HepG2 (cell line): ENCODE measurements at regions not wholly inside any gene's neighbourhood (a gene's known extent, or its start where the extent isn't known, plus 50 kb on each side); places are given as distances from the start of the nearest gene placed in this dataset.

Experiments
- ATAC-seq: fragments of 200-7000 bp; cut with Tn5 transposase; 3 replicates; pipeline ENCODE4 v1.9.1; 2020; ENCODE audit warnings: mild to moderate bottlenecking, moderate library complexity
- BruUV-seq: library from RNA; stranded (reverse); fragments of 400-500 nt; replicated peaks from 2 replicates; lab custom pipeline; 2021; lab: Mats Ljungman, UMichigan
- CTCF ChIA-PET: fragments of 300-600 bp; formaldehyde crosslinking; extraction: SDS; loops from one replicate; lab custom pipeline; 2021; ENCODE audit warnings: low total read pairs, inconsistent platforms, low intra/inter-chr PET ratio; lab: Yijun Ruan, JAX
- POLR2A ChIA-PET: fragments of 350-600 bp; sonication (Branson Sonifier 250); formaldehyde crosslinking; loops from one replicate; lab custom pipeline; 2020; ENCODE audit warnings: antibody characterized with exemption, inconsistent platforms; lab: Yijun Ruan, JAX
- DNase-seq: peaks from one replicate; pipeline ENCODE4 v3.0.0-alpha.2; 2015; ENCODE audit warnings: low spot score
- FAIRE-seq: peaks from 3 replicates; lab custom pipeline; 2011; peaks lifted over from hg19 to GRCh38; lab: Jason Lieb, UNC
- H2AFZ ChIP-seq: one replicate; pipeline ENCODE4 v1.6.1; 2011; ENCODE audit warnings: low read length, inconsistent platforms
- H3K27ac ChIP-seq: fragments of 300-600 bp; 3 replicates; pipeline ENCODE4 v1.8.0; 2011; ENCODE audit warnings: mixed run types, mild to moderate bottlenecking, mixed read lengths, low read length, inconsistent platforms; ENCODE audit not compliant: insufficient read depth; ENCODE audit errors: extremely low read length
- H3K27me3 ChIP-seq, 2 experiments: fragments of 200-600 bp in 1 of 2; 2 replicates in 1 of 2; 3 replicates in 1 of 2; pipeline versions ENCODE4 v1.6.0 to v1.8.0; 2011; ENCODE audit warnings: low read length in 2 of 2, mild to moderate bottlenecking in 2 of 2, moderate library complexity in 2 of 2, inconsistent platforms in 1 of 2; ENCODE audit not compliant: insufficient read depth in 2 of 2, control insufficient read depth in 1 of 2
- H3K36me3 ChIP-seq, 2 experiments: fragments of 200-600 bp in 1 of 2; replicated peaks in 1 of 2; 2 replicates in 1 of 2; 3 replicates in 1 of 2; pipeline versions ENCODE4 v1.5.1 to v1.8.0; 2011; ENCODE audit warnings: low read length in 2 of 2, inconsistent platforms in 1 of 2; ENCODE audit not compliant: insufficient read depth in 2 of 2, control insufficient read depth in 1 of 2
- H3K4me1 ChIP-seq: 2 replicates; pipeline ENCODE4 v1.5.1; 2012; ENCODE audit warnings: low read length, inconsistent platforms; ENCODE audit not compliant: insufficient read depth
- H3K4me2 ChIP-seq: 2 replicates; pipeline ENCODE4 v1.6.0; 2011; ENCODE audit warnings: low read depth, low read length, inconsistent platforms
- H3K4me3 ChIP-seq, 3 experiments: fragments of 200-600 bp in 1 of 3; sonication (generic), shearing (Covaris generic) in 1 of 3; replicated peaks in 1 of 3; 2 replicates each; pipeline ENCODE4 v1.5.1; 2011 to 2016; ENCODE audit warnings: low read length in 3 of 3, inconsistent platforms in 2 of 3, low read depth in 2 of 3, mild to moderate bottlenecking in 2 of 3, control low read depth in 1 of 3, mixed read lengths in 1 of 3; ENCODE audit not compliant: insufficient read depth in 1 of 3
- H3K79me2 ChIP-seq: one replicate; pipeline ENCODE4 v1.6.1; 2011; ENCODE audit warnings: low read length, inconsistent platforms; ENCODE audit not compliant: insufficient read depth
- H3K9ac ChIP-seq: 2 replicates; pipeline ENCODE4 v1.6.0; 2011; ENCODE audit warnings: mild to moderate bottlenecking, low read depth, low read length, inconsistent platforms; ENCODE audit not compliant: insufficient read depth
- H3K9me3 ChIP-seq: 2 replicates; pipeline ENCODE4 v1.5.1; 2012; ENCODE audit warnings: mild to moderate bottlenecking, low read length
- H4K20me1 ChIP-seq: 2 replicates; pipeline ENCODE4 v1.6.0; 2011; ENCODE audit warnings: inconsistent platforms, mild to moderate bottlenecking, low read length, moderate library complexity; ENCODE audit not compliant: insufficient read depth
- HNF1B ChIP-seq: sonication (generic); formaldehyde crosslinking; IDR thresholded peaks from 2 replicates; pipeline ENCODE4 v1.5.1; 2020; ENCODE audit warnings: mild to moderate bottlenecking, moderate library complexity, missing genetic modification reagents
- MAFF ChIP-seq: IDR thresholded peaks from 2 replicates; pipeline ENCODE4 v1.6.1; 2011; ENCODE audit warnings: low read depth, low read length, improper control_type of control experiment
- MAFK ChIP-seq, 2 experiments: IDR thresholded peaks in 1 of 2; conservative IDR thresholded peaks in 1 of 2; 2 replicates each; pipeline ENCODE4 v1.6.1; 2011; ENCODE audit warnings: improper control_type of control experiment in 2 of 2, low read length in 2 of 2
- MAZ ChIP-seq, 2 experiments: sonication (generic) in 1 of 2; formaldehyde crosslinking in 1 of 2; IDR thresholded peaks; 2 replicates each; pipeline versions ENCODE4 v1.5.0 to v1.6.1; 2012 to 2020; ENCODE audit warnings: low read depth in 2 of 2, mild to moderate bottlenecking in 2 of 2, borderline replicate concordance in 1 of 2, improper control_type of control experiment in 1 of 2, low read length in 1 of 2, missing genetic modification reagents in 1 of 2, moderate library complexity in 1 of 2
- RAD51 ChIP-seq: fragments of 450-650 bp; IDR thresholded peaks from 2 replicates; pipeline ENCODE4 v1.6.1; 2016; ENCODE audit warnings: borderline replicate concordance
- ZFP41 ChIP-seq: sonication (generic); formaldehyde crosslinking; IDR thresholded peaks from 2 replicates; pipeline ENCODE4 v1.4.0; 2020; ENCODE audit warnings: mild to moderate bottlenecking, missing genetic modification reagents, borderline replicate concordance
- WGBS: methylation state at CpG from one replicate; pipeline ENCODE4 v1.1.6; 2017; ENCODE audit warnings: low lambda C conversion rate; 5-methylcytosine and 5-hydroxymethylcytosine counted together
- in situ Hi-C: cut with HindIII; loops from 2 replicates; pipeline ENCODE4 v1.10.0; 2017; ENCODE audit warnings: low pct_unique_long_range_greater_than_20kb; ENCODE audit not compliant: extremely low pct_ligation_motif_present
- intact Hi-C: fragments of 100-400 bp; cut with micrococcal nuclease; formaldehyde crosslinking; loops from one replicate; pipeline ENCODE4 v1.10.0; 2022; ENCODE audit not compliant: unreplicated experiment

GRCh38 chr16:9429646-9430330 is 338.3 kb downstream of the HAPSTR1 start:
- H3K27me3 ChIP-seq: peaks cover 0 to 14% of the 10 kb centered on the region in 2 experiments; a peak in 2 of 5 replicates
- no peak for FAIRE-seq
- POLR2A ChIA-PET: no interaction called here
- no peak for DNase-seq
- H3K4me2 ChIP-seq: no peak overlapping the region
- H4K20me1 ChIP-seq: no peaks in the 10 kb centered on the region
- WGBS: 31% methylated on average over 10 of the region's 10 CpGs
- in situ Hi-C loops (no loop called here), intact Hi-C loops (no loop called here)
- BruUV-seq: no TSS peak
- H3K79me2 ChIP-seq: no peaks in the 10 kb centered on the region
- CTCF ChIA-PET: no interaction called here
- TF ChIP-seq HNF1B (CRISPR knock-in tag) (no peak), ZFP41 (no peak), MAFF (peak; percentile 50; the same call in 1 of the 2 replicates), MAZ (IDR thresholded peaks at IDR 0.05; ENCODE audit: borderline replicate concordance, low read depth, low read length) (no peak), MAZ (CRISPR knock-in tag; IDR thresholded peaks at IDR 0.05; ENCODE audit: low read depth) (no peak), RAD51 (no peak), MAFK (conservative IDR thresholded peaks at IDR 0.05 in 1 of 2, IDR thresholded peaks at IDR 0.05 in 1 of 2; ENCODE audit: low read length in 2 of 2) (peak; percentile 71 to 73)
- ATAC-seq: no peak
- no peaks in the 10 kb centered on the region for H3K36me3 ChIP-seq
- no peaks in the 10 kb centered on the region for H3K9me3 ChIP-seq
- H3K27ac ChIP-seq: no peak overlapping the region
- no peak overlapping the region for H3K9ac ChIP-seq
- no peak overlapping the region for H3K4me3 ChIP-seq
- H2AFZ ChIP-seq: no peak overlapping the region
- H3K4me1 ChIP-seq: no peaks in the 10 kb centered on the region
